GM18951 (cell line): ENCODE measurements at regions not wholly inside any gene's neighbourhood (a gene's known extent, or its start where the extent isn't known, plus 50 kb on each side); places are given as distances from the start of the nearest gene placed in this dataset.

Experiments used
- POLR2A ChIP-seq: IDR thresholded peaks from 4 replicates; pipeline ENCODE4 v1.6.1; 2011; ENCODE audit warnings: mild to moderate bottlenecking; ENCODE audit not compliant: insufficient read length, insufficient read depth; ENCODE audit errors: extremely low read depth
- in situ Hi-C: fragments of 300-500 bp; cut with MboI; formaldehyde crosslinking; loops from one replicate; pipeline ENCODE4 v1.12.0; 2022; ENCODE audit warnings: low sequenced_read_pairs, mixed read lengths, inconsistent platforms; ENCODE audit not compliant: unreplicated experiment

- TF ChIP-seq POLR2A = no peak
Observed at GRCh38 chr21:24336491-24336890, 1270.8 kb downstream of the MRPL39 start.

GRCh38 chr21:24323536-24323935, 1283.7 kb downstream of the MRPL39 start:
- TF ChIP-seq POLR2A = no peak
- in situ Hi-C loops = no loop called here

More at GRCh38 chr21:24336491-24336890, 1270.8 kb downstream of the MRPL39 start:
- in situ Hi-C loops = no loop called here

DNA sequence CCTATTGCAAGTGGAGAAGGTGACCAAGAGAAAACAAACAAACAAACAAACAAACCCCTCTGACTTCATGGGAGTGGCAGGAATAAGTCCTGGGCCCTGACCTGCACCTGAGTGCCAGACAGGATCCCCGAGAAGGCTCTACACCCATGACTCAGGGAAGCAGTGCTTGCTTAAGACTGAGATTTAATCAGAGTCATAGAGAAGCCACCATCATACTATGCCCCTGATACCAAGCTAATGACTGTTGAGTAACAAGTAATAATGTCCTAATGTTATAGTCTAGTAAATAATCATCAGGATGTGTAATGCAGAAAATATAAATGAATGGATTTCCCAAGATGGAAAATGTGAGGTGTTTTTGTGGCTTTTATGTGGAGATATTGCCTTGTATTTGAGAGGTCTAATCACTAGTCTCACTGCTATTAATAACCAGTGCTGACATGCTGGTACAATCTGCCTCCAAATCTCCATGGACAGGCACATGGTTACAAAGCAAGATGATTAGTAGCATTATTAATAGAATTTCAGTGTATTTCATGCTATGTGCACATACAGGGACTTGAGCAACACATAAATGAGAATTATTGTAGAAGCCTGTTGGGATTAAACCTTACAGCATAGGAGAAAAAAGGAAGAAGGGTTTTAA, 1290.9 kb downstream of the MRPL39 start:
- no peak for TF ChIP-seq POLR2A
- in situ Hi-C loops = no loop called here

DNA sequence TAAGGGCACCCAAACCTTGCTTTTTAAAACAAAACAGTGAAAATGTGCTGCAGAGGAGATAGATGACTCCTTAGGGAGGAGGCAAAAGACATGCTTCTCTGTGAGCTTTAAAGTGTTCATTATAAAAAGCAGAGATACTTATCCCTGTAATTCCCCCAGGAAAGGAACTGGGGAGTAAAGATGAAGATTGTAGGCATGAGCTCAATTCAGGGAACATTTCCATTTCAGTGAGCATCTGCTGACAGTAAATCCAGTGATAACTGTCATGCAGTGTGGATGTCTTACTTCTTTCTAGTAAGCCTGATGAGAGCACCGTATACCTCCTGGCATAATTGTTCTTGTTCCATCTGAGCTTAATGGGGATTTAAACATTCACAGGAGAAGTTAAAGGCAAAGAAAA, 1296.5 kb downstream of the MRPL39 start:
- in situ Hi-C loops = no loop called here
- TF ChIP-seq POLR2A = no peak

GRCh38 chr21:24308183-24308582, 1299.1 kb downstream of the MRPL39 start:
- in situ Hi-C loops = no loop called here
- TF ChIP-seq POLR2A = no peak

DNA sequence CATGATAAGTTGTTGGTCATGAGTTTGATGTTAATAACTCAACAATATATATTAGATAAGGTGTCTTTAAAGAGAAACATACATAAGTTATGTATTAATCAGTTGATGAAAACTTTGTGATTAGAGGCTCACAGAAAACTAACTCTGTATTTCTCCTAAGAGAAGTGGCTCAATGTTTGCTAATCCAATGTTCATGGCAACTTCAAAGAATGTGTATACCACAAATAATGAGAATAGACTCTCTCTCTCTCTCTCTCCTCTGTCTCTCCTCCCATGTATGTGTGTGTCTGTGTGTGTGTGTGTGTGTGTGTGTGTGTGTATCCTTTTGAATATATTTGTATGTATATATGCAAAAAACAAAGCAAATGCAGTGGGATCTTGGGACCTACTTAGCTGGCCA, 1304.9 kb downstream of the MRPL39 start:
- no peak for TF ChIP-seq POLR2A
- in situ Hi-C loops = no loop called here

GRCh38 chr21:24298040-24298439, 1309.2 kb downstream of the MRPL39 start:
- no peak for TF ChIP-seq POLR2A
- in situ Hi-C loops = no loop called here

- in situ Hi-C loops = no loop called here
- TF ChIP-seq POLR2A = no peak
Observed at GRCh38 chr21:24294171-24294570, 1313.1 kb downstream of the MRPL39 start.

- TF ChIP-seq POLR2A = no peak
Observed at GRCh38 chr21:24290151-24290833, 1317.0 kb downstream of the MRPL39 start.

DNA sequence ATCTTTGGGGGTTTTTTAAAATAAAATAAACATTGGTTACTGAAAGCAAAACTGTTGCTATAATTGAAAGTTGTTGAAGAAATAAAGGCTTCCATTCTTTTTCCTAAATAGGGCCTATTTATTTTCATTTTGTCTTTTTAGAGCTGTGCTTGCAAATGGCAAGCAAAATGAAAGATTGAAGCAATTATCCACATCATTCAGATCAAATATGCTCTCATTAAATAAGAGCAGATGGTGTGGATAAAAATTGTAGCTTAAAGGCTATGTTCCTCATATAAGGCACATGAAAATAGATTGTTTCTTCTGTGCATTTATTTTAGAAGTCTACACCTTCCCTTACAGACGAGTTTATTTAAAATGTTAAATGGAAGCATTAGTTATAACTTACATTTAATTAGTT, 1317.7 kb downstream of the MRPL39 start:
- no peak for TF ChIP-seq POLR2A
- in situ Hi-C loops = no loop called here

More at GRCh38 chr21:24290151-24290833, 1317.0 kb downstream of the MRPL39 start:
- in situ Hi-C loops = no loop called here

DNA sequence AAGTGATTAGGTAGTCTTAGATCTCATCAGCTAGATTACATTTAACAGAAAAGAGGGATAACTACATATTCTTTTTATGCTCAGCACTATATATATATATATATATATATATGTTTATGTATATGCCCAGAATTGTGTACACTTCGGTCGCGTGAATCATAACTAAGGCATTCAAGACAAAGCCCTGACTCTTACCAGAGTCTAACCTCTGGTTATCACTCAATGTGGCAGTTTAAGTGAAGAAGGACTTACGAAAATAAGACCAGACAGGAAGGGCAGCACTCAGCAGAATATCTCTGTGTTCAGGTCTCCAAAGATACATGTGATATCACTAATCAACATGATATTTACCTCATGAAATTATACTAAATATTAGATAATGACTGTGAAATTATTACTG, 1326.7 kb downstream of the MRPL39 start:
- in situ Hi-C loops = no loop called here
- TF ChIP-seq POLR2A = no peak

- no peak for TF ChIP-seq POLR2A
- in situ Hi-C loops = no loop called here
Observed at GRCh38 chr21:24278711-24279110, 1328.6 kb downstream of the MRPL39 start.

DNA sequence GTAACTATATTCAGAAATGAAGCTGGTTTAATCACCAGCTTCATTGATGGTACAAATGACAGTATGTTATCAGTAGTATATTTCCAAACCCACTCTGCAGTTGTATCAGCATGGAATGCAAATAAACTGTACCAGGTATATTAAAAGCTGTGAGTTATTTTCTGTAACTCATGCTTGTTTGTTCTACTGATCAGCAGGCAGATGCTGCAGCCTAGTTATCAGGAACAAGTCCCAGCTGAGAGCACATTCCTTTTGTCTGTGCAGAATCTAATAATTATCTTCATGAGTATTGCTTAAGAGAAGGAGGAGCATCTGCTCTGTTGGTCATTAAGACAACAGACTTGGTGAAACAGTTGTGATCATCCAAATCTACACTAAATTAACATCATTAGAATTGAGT, 1331.1 kb downstream of the MRPL39 start:
- in situ Hi-C loops = no loop called here
- TF ChIP-seq POLR2A = no peak

DNA sequence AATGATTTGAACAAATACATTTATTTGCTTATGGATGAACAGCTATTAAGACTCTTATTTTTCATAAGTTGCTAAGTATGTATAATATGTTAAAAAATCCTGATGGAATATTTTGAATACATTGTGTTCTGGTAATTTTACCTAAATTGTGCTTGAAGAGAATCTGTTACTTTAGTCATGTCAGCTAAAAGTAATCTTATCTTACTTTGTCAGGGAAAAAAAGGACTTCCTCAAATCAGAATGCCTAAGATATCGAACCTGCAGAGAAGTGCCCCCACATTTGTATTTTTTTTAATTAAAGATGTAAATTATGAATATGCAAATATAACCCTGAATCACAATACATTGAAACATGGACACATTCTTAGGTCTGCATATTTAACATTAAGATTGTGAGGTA, 1331.7 kb downstream of the MRPL39 start:
- in situ Hi-C loops = no loop called here
- no peak for TF ChIP-seq POLR2A

DNA sequence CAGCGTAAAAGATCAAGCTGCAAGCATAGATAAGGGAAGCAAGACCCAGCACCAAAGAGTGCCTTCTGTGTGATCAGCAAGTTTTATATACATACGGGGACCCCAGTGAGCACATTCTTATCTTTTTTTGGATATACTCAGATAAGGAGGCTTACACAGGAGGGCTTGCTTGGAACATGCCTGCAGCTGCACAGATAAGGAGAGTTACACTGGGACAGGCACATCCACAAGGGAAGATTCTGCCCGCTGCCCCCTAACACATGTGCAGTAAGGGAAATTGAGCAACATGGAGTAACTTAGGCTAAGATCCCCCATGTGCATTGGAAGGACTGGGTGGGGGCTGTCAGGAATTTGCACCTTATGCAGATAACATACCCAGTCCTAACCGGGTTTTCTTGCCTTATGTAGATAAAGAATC, 1334.8 kb downstream of the MRPL39 start:
- TF ChIP-seq POLR2A = no peak
- in situ Hi-C loops = no loop called here

DNA sequence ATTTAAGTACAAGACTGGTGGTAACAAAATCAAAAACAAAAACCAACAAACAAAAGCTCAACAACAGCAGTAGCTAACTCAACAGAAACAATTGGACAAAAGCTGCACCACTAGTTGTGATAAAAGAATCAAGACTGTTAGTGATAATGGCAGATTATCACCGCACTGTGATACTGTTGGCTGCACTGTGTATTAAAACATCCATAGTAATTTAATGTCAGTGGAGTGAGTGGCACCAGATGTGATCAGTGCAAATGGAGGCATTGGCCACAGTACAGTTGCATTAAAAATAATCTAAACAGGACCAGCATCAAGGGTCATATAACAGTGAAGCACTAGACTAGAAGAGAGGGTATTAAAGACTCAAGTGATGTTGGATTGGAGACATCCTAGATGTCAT, 1341.3 kb downstream of the MRPL39 start:
- TF ChIP-seq POLR2A = no peak
- in situ Hi-C loops = no loop called here
